ENCODE measurements at regions not wholly inside any gene's neighbourhood (a gene's known extent, or its start where the extent isn't known, plus 50 kb on each side); places are given as distances from the start of the nearest gene placed in this dataset.

GRCh38 chr2:120401275-120402066, 55.5 kb downstream of the INHBB start:
- no peak for DNase-seq

- no peak for DNase-seq
Measured at GRCh38 chr2:120402067-120402433, 56.1 kb downstream of the INHBB start.

GRCh38 chr2:120402508-120402907, 56.6 kb downstream of the INHBB start:
- DNase-seq: no peak

GRCh38 chr2:120403261-120403660, 57.3 kb downstream of the INHBB start:
- DNase-seq: no peak

GRCh38 chr2:120403676-120404075, 57.7 kb downstream of the INHBB start:
- no peak for DNase-seq

- DNase-seq: no peak
Measured at GRCh38 chr2:120404274-120404673, 58.3 kb downstream of the INHBB start.

- no peak for DNase-seq
Measured at GRCh38 chr2:120404941-120405758, 59.2 kb downstream of the INHBB start.

- DNase-seq: no peak
Measured at GRCh38 chr2:120405759-120406099, 59.8 kb downstream of the INHBB start.

GRCh38 chr2:120406566-120406965, 60.6 kb downstream of the INHBB start:
- DNase-seq: no peak

- no peak for DNase-seq
Measured at GRCh38 chr2:120410487-120410886, 64.6 kb downstream of the INHBB start.

GRCh38 chr2:120415060-120415459, 69.1 kb downstream of the INHBB start:
- no peak for DNase-seq

GRCh38 chr2:120415728-120416509, 70.0 kb downstream of the INHBB start:
- DNase-seq: no peak

- DNase-seq: no peak
Measured at GRCh38 chr2:120418174-120418787, 72.3 kb downstream of the INHBB start.

GRCh38 chr2:120419073-120419472, 73.1 kb downstream of the INHBB start:
- no peak for DNase-seq

GRCh38 chr2:120419955-120420354, 74.0 kb downstream of the INHBB start:
- no peak for DNase-seq

GRCh38 chr2:120421126-120421829, 75.3 kb downstream of the INHBB start:
- no peak for DNase-seq

GRCh38 chr2:120421830-120422175, 75.9 kb downstream of the INHBB start:
- no peak for DNase-seq

GRCh38 chr2:120422465-120423160, 76.7 kb downstream of the INHBB start:
- DNase-seq: peak; percentile 23

- DNase-seq: peak; percentile 12
Measured at GRCh38 chr2:120423167-120423943, 77.4 kb downstream of the INHBB start.

- DNase-seq: peak; percentile 25
Measured at GRCh38 chr2:120424274-120424796, 78.4 kb downstream of the INHBB start.

- peak; percentile 15 for DNase-seq
Measured at GRCh38 chr2:120425014-120425413, 79.1 kb downstream of the INHBB start.
